A549 (cell line): ENCODE measurements at regions not wholly inside any gene's neighbourhood (a gene's known extent, or its start where the extent isn't known, plus 50 kb on each side); places are given as distances from the start of the nearest gene placed in this dataset.

ENCODE experiments used
- ATAC-seq, 2 experiments: fragments of 200-7000 bp in 1 of 2; fragments of >200 bp in 1 of 2; cut with Nextera tagmentation in 1 of 2; cut with Tn5 transposase in 1 of 2; 3 replicates each; pipeline versions ENCODE4 v1.8.0 to v1.9.1; 2018 to 2020; ENCODE audit warnings: mild to moderate bottlenecking in 1 of 2, moderate library complexity in 1 of 2
- CTCF ChIA-PET: fragments of 300-600 bp; sonication (Branson Sonifier 250); formaldehyde crosslinking; extraction: SDS; loops from one replicate; lab custom pipeline; 2021; ENCODE audit warnings: antibody characterized with exemption, inconsistent platforms; lab: Yijun Ruan, JAX
- POLR2A ChIA-PET: fragments of 350-600 bp; formaldehyde crosslinking; extraction: SDS; loops from one replicate; lab custom pipeline; 2021; ENCODE audit warnings: antibody characterized with exemption, inconsistent platforms; lab: Yijun Ruan, JAX
- DNase-seq, 2 experiments: peaks; one replicate each; pipeline versions ENCODE4 v3.0.0 to v3.0.0-alpha.2; 2011 to 2016; ENCODE audit warnings: low read depth in 1 of 2, low spot score in 1 of 2
- FAIRE-seq: peaks from 2 replicates; lab custom pipeline; 2011; peaks lifted over from hg19 to GRCh38; lab: Jason Lieb, UNC
- H3K27ac ChIP-seq, 2 experiments: fragments of >200 bp; sonication (Bioruptor Twin); formaldehyde crosslinking; 3 replicates each; pipeline ENCODE4 v1.5.1; 2016 to 2017
- H3K4me1 ChIP-seq: fragments of >200 bp; sonication (Bioruptor Twin); formaldehyde crosslinking; 3 replicates; pipeline ENCODE4 v1.6.1; 2016
- H3K4me2 ChIP-seq: fragments of >200 bp; sonication (Bioruptor Twin); formaldehyde crosslinking; 3 replicates; pipeline ENCODE4 v1.6.1; 2016
- H3K4me3 ChIP-seq: fragments of >200 bp; sonication (Bioruptor Twin); formaldehyde crosslinking; 3 replicates; pipeline ENCODE4 v1.5.1; 2016
- H3K9me3 ChIP-seq: fragments of >200 bp; sonication (Bioruptor Twin); formaldehyde crosslinking; 3 replicates; pipeline ENCODE4 v1.6.1; 2016
- BHLHE40 ChIP-seq: IDR thresholded peaks from 2 replicates; pipeline ENCODE4 v1.6.1; 2012; ENCODE audit warnings: low read depth, low read length, inconsistent platforms
- EP300 ChIP-seq, 2 experiments: fragments of >200 bp; sonication (Bioruptor Twin); formaldehyde crosslinking; IDR thresholded peaks; 2 replicates in 1 of 2; 3 replicates in 1 of 2; pipeline ENCODE4 v1.6.1; 2016 to 2017
- FOXS1 ChIP-seq: fragments of 250-450 bp; sonication (Bioruptor Pico); IDR thresholded peaks from 2 replicates; pipeline ENCODE4 v1.5.0; 2020; ENCODE audit warnings: mild to moderate bottlenecking, moderate library complexity
- HDAC2 ChIP-seq: fragments of 200-600 bp; sonication (generic); IDR thresholded peaks from 2 replicates; pipeline ENCODE4 v1.6.1; 2016
- HEYL ChIP-seq: fragments of 250-450 bp; sonication (Bioruptor Pico); IDR thresholded peaks from 2 replicates; pipeline ENCODE4 v1.8.0; 2021; ENCODE audit warnings: mild to moderate bottlenecking, moderate library complexity
- HOXA7 ChIP-seq: fragments of 250-450 bp; sonication (Bioruptor Pico); IDR thresholded peaks from 2 replicates; pipeline ENCODE4 v1.5.0; 2020; ENCODE audit warnings: mild to moderate bottlenecking, moderate library complexity
- HOXB13 ChIP-seq: fragments of 250-450 bp; sonication (Bioruptor Pico); IDR thresholded peaks from 2 replicates; pipeline ENCODE4 v1.5.0; 2020; ENCODE audit warnings: low read depth, mild to moderate bottlenecking, moderate library complexity
- KDM1A ChIP-seq: fragments of 200-600 bp; sonication (generic); IDR thresholded peaks from 2 replicates; pipeline ENCODE4 v1.6.1; 2016; ENCODE audit warnings: low read depth, mild to moderate bottlenecking
- MAFK ChIP-seq: fragments of 450-650 bp; IDR thresholded peaks from 2 replicates; pipeline ENCODE4 v1.6.1; 2014; ENCODE audit not compliant: partially characterized antibody
- MYC ChIP-seq: IDR thresholded peaks from 2 replicates; pipeline ENCODE4 v1.6.1; 2012; ENCODE audit warnings: mild to moderate bottlenecking, inconsistent platforms, low read length, improper control_type of control experiment, borderline replicate concordance
- NPAS2 ChIP-seq: fragments of 250-450 bp; sonication (Bioruptor Pico); IDR thresholded peaks from 2 replicates; pipeline ENCODE4 v1.8.0; 2022; ENCODE audit warnings: mild to moderate bottlenecking, moderate library complexity, borderline replicate concordance
- POLR2AphosphoS2 ChIP-seq: conservative IDR thresholded peaks from 2 replicates; pipeline ENCODE4 v1.6.1; 2012; ENCODE audit warnings: low read length, improper control_type of control experiment, inconsistent platforms
- RCOR1 ChIP-seq: fragments of 150-350 bp; IDR thresholded peaks from 2 replicates; pipeline ENCODE4 v1.6.1; 2014; ENCODE audit warnings: antibody characterized with exemption, low read length, low read depth
- SMC3 ChIP-seq: fragments of >200 bp; sonication (Bioruptor Twin); formaldehyde crosslinking; IDR thresholded peaks from 3 replicates; pipeline ENCODE4 v1.6.1; 2018; ENCODE audit warnings: inconsistent platforms
- ZFP36 ChIP-seq: fragments of 450-650 bp; IDR thresholded peaks from 2 replicates; pipeline ENCODE4 v1.6.1; 2014; ENCODE audit warnings: borderline replicate concordance; ENCODE audit not compliant: partially characterized antibody
- ZNF302 ChIP-seq: fragments of 250-450 bp; sonication (Bioruptor Pico); IDR thresholded peaks from 2 replicates; pipeline ENCODE4 v1.9.0; 2021; ENCODE audit warnings: inconsistent platforms, mild to moderate bottlenecking, moderate library complexity
- WGBS: methylation state at CpG from one replicate; pipeline ENCODE4 v1.1.6; 2017; ENCODE audit errors: missing lambda C conversion rate; 5-methylcytosine and 5-hydroxymethylcytosine counted together
- TF ChIP-seq, protein P1 (sequence below): IDR thresholded peaks from 2 replicates; pipeline ENCODE4 v1.6.1; 2012; ENCODE audit warnings: low read depth, borderline replicate concordance
- TF ChIP-seq, protein P2 (sequence below): IDR thresholded peaks from 2 replicates; pipeline ENCODE4 v1.6.1; 2012
- TF ChIP-seq, protein P3 (sequence below): fragments of >200 bp; sonication (Bioruptor Twin); formaldehyde crosslinking; IDR thresholded peaks from 2 replicates; pipeline ENCODE4 v1.6.1; 2016
- TF ChIP-seq, protein P4 (sequence below): fragments of 250-450 bp; sonication (Bioruptor Pico); IDR thresholded peaks from 2 replicates; pipeline ENCODE4 v1.5.0; 2021; ENCODE audit warnings: mild to moderate bottlenecking, moderate library complexity, borderline replicate concordance

DNA sequence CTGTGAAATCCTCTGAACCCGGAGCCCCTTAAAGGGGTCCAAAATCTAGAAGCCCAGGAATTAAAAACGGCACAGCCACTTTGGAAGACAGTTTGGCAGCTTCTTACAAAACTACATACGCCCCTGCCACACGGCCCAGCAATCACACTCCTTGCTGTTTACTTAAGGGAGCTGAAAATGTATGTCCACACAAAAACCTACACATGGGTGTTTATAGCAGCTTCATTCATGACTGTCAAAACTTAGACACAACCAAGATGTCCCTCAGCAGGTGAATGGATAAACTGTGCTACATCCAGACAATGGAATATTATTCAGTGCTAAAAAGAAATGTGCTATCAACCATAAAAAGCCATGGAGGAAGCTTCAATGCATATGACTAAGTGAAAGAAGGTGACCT lies 162.5 kb downstream of the NUP210 start:
- FAIRE-seq (no peak), DNase-seq (no peak), ATAC-seq (no peak)
- H3K27ac ChIP-seq, result no peak overlapping the region
- TF ChIP-seq, protein P1, sequence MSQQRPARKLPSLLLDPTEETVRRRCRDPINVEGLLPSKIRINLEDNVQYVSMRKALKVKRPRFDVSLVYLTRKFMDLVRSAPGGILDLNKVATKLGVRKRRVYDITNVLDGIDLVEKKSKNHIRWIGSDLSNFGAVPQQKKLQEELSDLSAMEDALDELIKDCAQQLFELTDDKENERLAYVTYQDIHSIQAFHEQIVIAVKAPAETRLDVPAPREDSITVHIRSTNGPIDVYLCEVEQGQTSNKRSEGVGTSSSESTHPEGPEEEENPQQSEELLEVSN, result no peak
- TF ChIP-seq MYC, result no peak
- TF ChIP-seq, protein P2, sequence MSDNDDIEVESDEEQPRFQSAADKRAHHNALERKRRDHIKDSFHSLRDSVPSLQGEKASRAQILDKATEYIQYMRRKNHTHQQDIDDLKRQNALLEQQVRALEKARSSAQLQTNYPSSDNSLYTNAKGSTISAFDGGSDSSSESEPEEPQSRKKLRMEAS, result no peak
- TF ChIP-seq FOXS1 (CRISPR knock-in tag), result no peak
- no peak for TF ChIP-seq BHLHE40
- no peak for TF ChIP-seq POLR2AphosphoS2
- no peak for TF ChIP-seq HOXA7
- TF ChIP-seq HOXB13, result no peak
- H3K4me3 ChIP-seq, result no peak overlapping the region
- ChIA-PET CTCF (interaction anchor here (0.7 to 2.0 kb wide), 4 partner anchors 24 to 196 kb away, joined by 3 to 5 read pairs (median 4); no protein-coding TSS in a partner anchor), POLR2A (interaction anchor here (0.7 kb wide), 1 partner anchor 151 kb away, joined by 5 read pairs; no protein-coding TSS in a partner anchor)
- no peak overlapping the region for H3K4me2 ChIP-seq
- WGBS, result 70% methylated on average over 3 of the region's 4 CpGs
- no peaks in the 10 kb centered on the region for H3K9me3 ChIP-seq
- peaks cover 5% of the 10 kb centered on the region; the same call in 1 of the 3 replicates for H3K4me1 ChIP-seq

DNA sequence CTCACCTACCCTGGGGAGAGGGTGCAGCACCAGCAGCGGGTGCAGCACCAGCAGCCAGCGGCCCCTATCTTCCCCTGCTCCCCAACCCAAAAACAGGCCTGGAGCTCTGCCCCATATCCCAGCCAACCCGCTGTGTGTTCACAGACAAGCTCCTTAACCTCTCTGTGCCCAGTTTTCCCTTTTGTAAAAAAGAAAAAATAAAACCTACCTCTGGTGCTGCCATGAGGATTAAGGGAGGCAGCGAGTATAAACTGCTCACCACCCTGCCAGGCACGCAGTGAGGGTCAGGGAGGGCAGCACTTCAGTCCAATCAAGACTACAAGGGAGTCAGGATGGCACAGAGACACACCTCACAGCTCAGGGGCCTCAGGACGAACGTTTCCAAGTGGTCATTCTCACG lies 163.3 kb downstream of the NUP210 start:
- peaks cover under 1% of the 10 kb centered on the region; the same call in 1 of the 3 replicates for H3K4me1 ChIP-seq
- no peak overlapping the region for H3K27ac ChIP-seq
- H3K4me3 ChIP-seq, result no peak overlapping the region
- CTCF ChIA-PET, result interaction anchor here (1.1 to 1.4 kb wide), 3 partner anchors 10 to 28 kb away, joined by 3 to 5 read pairs (median 3); no protein-coding TSS in a partner anchor
- no peak overlapping the region for H3K4me2 ChIP-seq
- TF ChIP-seq SMC3 (no peak), ZNF302 (no peak), BHLHE40 (no peak), ZFP36 (no peak), HDAC2 (no peak), EP300 (IDR thresholded peaks at IDR 0.05) (no peak), KDM1A (no peak), FOXS1 (CRISPR knock-in tag) (no peak), RCOR1 (no peak), HEYL (CRISPR knock-in tag) (no peak)
- TF ChIP-seq, protein P3, sequence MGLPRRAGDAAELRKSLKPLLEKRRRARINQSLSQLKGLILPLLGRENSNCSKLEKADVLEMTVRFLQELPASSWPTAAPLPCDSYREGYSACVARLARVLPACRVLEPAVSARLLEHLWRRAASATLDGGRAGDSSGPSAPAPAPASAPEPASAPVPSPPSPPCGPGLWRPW, result no peak
- TF ChIP-seq, protein P4, sequence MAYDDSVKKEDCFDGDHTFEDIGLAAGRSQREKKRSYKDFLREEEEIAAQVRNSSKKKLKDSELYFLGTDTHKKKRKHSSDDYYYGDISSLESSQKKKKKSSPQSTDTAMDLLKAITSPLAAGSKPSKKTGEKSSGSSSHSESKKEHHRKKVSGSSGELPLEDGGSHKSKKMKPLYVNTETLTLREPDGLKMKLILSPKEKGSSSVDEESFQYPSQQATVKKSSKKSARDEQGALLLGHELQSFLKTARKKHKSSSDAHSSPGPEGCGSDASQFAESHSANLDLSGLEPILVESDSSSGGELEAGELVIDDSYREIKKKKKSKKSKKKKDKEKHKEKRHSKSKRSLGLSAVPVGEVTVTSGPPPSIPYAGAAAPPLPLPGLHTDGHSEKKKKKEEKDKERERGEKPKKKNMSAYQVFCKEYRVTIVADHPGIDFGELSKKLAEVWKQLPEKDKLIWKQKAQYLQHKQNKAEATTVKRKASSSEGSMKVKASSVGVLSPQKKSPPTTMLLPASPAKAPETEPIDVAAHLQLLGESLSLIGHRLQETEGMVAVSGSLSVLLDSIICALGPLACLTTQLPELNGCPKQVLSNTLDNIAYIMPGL, result no peak
- no peak for DNase-seq
- WGBS, result 54% methylated on average over 8 of the region's 8 CpGs
- ATAC-seq, result no peak
- FAIRE-seq, result no peak
- H3K9me3 ChIP-seq, result no peaks in the 10 kb centered on the region
- POLR2A ChIA-PET, result no interaction called here

DNA sequence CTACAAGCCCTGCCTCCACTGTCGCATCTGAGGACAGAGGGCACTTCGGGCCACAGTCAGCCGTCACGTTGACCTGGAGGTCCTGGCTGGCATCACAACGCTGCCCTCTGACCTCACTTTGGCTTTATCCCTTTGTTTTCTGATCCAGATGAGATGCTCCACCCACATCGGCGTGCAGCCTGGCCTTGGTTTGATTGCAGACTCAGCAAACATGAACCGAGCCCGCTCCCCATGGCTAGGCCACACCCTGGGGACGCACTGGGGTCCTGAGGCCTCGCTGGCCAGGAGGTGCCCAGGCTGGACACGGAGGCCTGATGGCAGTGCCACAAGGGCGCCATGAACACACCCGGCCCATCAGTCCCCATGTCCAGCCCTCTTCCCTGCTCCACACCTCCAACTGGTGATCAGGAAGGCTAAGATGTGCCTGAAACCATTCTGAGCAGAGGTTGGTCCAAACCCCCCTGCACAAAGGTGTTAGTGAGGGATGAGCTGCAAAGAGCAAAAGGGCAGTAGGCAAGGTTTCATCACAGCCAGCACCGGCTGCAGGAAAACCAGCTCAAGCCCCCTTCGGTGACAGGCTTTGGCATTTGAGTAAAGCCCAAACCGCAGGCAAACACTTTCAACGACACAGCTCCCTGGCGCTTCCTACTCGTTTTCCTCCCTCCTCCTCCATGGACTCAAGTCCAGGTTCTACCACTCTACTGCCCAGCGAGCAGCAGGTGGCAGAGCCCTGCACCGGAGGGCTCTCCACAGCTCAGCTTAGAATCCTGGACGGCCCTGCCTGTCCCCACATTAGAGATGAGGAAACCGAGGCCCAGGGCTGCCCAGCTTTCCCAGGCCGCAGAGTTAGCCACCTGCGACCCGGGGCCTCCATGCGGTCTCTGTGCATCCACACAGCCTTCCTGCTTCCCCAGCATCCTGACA lies 165.8 kb downstream of the NUP210 start:
- Histone ChIP-seq H3K4me3 (no peak overlapping the region), H3K9me3 (no peaks in the 10 kb centered on the region), H3K4me2 (no peak overlapping the region), H3K4me1 (peaks cover 9% of the 10 kb centered on the region; the same call in 2 of the 3 replicates), H3K27ac (no peak overlapping the region)
- FAIRE-seq, result no peak
- CTCF ChIA-PET, result interaction anchor here (1.6 to 1.8 kb wide), 2 partner anchors 30 to 162 kb away, joined by 4 to 9 read pairs; no protein-coding TSS in a partner anchor
- ATAC-seq, result no peak
- POLR2A ChIA-PET, result interaction anchor here (1.0 kb wide), 1 partner anchor 201 kb away, joined by 9 read pairs; no protein-coding TSS in a partner anchor
- WGBS, result 80% methylated on average over 22 of the region's 28 CpGs
- peak; percentile 20 for TF ChIP-seq MAFK
- no peak for TF ChIP-seq NPAS2 (CRISPR knock-in tag)
- TF ChIP-seq, all 56 proteins: peak for 1
- no peak for DNase-seq
